NOMO-1 (cell line): ENCODE measurements at regions not wholly inside any gene's neighbourhood (a gene's known extent, or its start where the extent isn't known, plus 50 kb on each side); places are given as distances from the start of the nearest gene placed in this dataset.

Experiments
- DNase-seq, 2 experiments: peaks; one replicate each; lab custom pipeline; 2025; ENCODE audit not compliant: unreplicated experiment in 2 of 2; lab: John Stamatoyannopoulos, UW

- DNase-seq: no peak
Observed at GRCh38 chr7:49244543-49244942, 320.2 kb downstream of the CDC14C start.

- no peak for DNase-seq
Observed at GRCh38 chr7:49245062-49245461, 320.7 kb downstream of the CDC14C start.

DNA sequence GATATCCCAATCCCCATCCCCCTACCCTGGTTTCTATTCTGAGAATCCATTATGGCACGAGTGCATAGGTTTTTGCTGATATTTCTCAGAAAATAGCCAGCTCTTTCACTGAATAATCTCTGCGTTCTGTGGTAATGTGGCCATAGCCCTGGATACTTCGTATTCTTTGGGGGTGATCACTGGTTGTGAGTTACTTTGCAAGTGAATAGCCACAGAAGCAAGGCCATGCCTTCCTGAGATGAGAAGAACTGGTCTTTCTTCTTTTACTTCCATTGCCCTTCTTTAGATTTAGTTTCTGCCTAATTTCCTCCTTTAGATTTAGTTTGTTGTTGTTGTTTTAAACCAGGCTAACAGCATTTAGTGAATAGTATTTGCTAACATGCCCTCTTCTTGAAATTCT is 323.4 kb downstream of the CDC14C start:
- DNase-seq: no peak

GRCh38 chr7:49255054-49255453 is 330.7 kb downstream of the CDC14C start:
- no peak for DNase-seq

DNA sequence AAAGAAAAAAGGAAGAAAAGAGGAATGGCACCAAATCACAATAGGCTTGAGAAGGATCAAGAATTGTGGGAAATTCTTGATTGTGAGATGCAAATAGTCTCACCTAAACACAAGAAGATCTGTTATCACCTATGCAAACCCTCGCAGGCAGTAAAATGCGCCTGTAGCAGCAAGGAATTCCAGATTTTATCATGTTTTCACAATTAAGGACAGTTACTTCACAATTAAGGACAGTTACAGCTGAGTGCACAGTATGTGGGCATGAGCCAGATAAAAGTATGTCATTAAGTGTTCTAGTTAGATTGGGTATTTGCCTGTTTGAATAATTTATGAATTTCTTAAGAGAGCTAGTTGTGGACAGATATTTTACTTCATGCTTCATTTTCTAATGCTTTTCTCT is 336.2 kb downstream of the CDC14C start:
- no peak for DNase-seq

- no peak for DNase-seq
Observed at GRCh38 chr7:49261928-49262327, 337.6 kb downstream of the CDC14C start.

DNA sequence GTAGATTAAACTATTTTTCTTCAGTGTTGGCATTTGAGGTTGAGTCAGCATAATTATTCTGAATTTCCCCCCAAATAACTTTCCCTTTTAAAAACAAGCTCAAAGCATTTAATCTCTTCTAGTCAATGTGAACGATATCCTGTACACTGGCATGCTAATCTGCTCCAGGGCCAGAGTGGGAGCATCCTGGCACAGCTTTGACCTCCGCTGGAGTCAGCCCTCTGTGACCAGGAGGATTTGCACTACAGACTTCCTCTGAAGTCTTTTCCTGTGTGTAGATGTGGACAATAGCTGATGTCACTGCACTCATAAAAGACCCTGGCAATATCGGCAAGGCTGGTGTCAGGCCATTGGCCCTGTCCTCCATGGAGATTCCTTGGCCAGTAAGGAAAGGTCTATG is 340.2 kb downstream of the CDC14C start:
- DNase-seq: no peak

GRCh38 chr7:49273897-49274296 is 349.6 kb downstream of the CDC14C start:
- DNase-seq: no peak

DNA sequence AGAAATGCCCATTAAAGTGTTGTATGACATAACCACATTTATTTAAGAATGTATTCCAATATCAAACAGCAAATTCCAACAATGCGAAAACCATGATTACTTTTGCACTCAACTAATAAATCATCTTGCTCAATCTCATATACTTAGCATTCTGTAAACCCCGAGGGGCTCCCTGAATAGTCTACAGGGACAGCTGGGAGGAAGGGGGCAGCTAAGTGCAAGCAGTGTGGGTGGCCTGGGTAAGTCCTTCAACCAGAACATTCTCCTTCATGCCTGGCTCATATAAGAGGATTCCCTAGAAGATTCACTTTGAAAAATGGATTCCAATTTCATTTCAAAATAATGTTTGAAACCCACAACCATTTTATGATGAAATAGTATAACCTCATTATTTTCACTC is 355.5 kb downstream of the CDC14C start:
- DNase-seq: no peak

GRCh38 chr7:49287653-49288052 is 363.3 kb downstream of the CDC14C start:
- DNase-seq: no peak

- DNase-seq: peak in 1 of 2 experiments; percentile 36
Observed at GRCh38 chr7:49294611-49295010, 370.3 kb downstream of the CDC14C start.

DNA sequence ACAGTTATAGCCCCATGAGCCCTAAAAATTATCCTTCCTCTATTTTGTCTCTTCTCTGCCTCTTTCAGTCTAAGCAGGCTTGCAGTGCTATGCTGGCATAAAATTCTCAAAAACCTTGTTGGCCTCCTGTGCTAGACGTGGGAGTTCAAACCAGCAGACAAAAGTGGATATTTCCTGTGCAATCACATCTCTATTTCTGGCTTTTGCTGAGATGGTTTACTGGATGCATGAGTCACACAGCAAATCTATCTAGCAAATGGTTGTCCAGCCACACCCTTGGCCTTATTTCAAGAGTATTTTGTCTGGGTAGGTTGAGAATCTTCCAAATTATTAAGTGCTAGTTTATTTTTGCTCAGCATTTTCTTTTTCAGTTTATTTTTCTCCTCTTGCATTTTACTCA is 370.8 kb downstream of the CDC14C start:
- DNase-seq: peak; percentile 59 to 82

- DNase-seq: no peak
Observed at GRCh38 chr7:49297958-49298357, 373.6 kb downstream of the CDC14C start.

DNA sequence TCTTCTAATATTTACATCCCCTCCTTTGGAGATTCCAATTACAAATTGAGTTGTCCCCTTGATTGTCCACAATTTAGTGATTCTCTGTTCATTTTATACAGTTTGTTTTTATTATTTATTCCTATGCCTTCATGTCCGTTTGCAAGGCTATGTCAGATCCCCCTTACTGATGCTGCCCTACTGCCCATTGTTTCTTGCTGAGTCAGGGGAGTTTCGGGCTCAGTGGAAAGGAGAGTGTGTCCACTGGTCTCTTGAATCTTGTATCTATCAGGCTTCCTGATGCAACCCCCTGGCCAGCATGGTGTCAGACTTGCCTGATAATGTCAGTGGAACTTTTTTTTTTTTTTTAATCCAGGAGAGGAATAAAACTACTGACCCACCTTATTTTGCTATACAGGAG is 384.4 kb downstream of the CDC14C start:
- no peak for DNase-seq

DNA sequence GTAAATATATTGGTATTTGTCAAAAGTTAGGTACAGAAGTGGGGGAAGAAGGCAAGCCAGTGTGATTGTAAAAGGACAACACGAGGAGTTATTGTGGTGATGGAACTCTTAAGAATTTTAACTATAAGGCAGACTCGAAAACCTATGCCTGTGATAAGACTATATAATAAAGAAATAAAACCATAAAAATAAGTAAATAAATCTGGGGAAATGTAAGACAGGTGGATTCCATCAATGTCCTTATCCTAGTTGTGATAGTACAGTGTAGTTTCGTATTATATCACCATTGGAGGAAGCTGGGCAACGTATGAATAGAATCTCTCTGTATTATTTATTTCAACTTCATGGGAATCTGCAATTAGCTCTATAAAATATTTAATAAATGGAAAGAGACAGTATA is 395.7 kb downstream of the CDC14C start:
- DNase-seq: no peak

DNA sequence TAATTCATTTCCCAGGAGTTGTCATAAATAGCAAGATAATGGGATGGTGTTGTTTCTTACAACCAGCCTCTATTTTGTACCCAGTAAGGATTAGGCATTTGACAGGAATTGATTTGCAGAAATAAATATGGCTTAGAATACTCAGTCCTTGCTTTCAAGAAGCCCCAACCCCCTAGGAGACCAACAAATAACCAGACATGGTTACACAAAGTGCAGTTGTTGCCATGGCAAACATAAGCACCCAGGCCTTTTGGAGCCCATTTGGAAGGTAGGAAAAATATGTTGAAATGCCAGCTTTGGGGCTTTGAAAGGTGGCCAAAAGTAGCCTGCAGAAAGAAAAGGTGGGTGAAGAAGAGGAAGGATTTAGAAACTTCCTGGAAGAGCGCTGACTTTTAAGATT is 397.5 kb downstream of the CDC14C start:
- DNase-seq: no peak

- no peak for DNase-seq
Observed at GRCh38 chr7:49322476-49322875, 398.1 kb downstream of the CDC14C start.

DNA sequence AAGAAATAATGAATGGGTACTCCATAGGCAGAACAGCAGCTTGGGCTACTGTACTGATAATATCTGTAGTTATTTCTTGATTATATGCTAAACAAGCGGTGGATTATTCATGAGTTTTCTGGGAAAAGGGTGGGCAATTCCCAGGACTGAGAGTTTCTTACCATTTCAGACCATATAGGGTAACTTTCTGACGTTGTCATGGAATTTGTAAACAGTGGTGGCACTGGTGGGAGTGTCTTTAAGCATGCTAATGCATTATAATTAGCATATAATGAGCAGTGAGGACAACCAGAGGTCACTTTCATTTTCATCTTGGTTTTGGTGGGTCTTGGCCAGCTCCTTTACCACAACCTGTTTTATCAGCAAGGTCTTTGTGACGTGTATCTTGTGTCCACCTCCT is 399.7 kb downstream of the CDC14C start:
- no peak for DNase-seq

DNA sequence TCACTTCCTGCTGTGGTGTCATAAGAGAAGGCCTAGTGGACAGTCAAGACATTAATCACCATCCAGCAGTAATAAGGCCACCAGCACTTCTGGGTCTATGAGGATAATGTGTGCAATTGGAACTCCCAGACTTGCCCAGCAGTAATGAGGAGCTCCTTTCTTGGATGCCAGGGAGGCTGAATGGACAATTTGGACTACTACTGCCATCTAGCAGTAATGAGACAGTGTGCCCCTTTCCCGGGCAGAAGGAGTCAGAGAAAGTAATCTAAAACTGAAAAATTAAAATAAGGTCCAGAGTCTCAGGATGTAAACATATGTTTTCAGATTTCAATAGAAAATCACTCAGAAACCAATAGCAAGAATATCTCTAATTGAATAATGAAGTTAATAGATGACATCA is 400.4 kb downstream of the CDC14C start:
- DNase-seq: peak in 1 of 2 experiments; percentile 2

GRCh38 chr7:49325571-49325970 is 401.2 kb downstream of the CDC14C start:
- DNase-seq: no peak

- DNase-seq: no peak
Observed at GRCh38 chr7:49327155-49327554, 402.8 kb downstream of the CDC14C start.

GRCh38 chr7:49333180-49333881 is 409.0 kb downstream of the CDC14C start:
- no peak for DNase-seq

- no peak for DNase-seq
Observed at GRCh38 chr7:49341849-49342248, 417.5 kb downstream of the CDC14C start.
